MM.1S (cell line): ENCODE measurements at regions not wholly inside any gene's neighbourhood (a gene's known extent, or its start where the extent isn't known, plus 50 kb on each side); places are given as distances from the start of the nearest gene placed in this dataset.

ENCODE experiments used
- DNase-seq: peaks from one replicate; pipeline ENCODE4 v3.0.0-alpha.2; 2015
- H2AFZ ChIP-seq: fragments of 300-600 bp; sonication (generic); 2 replicates; pipeline ENCODE4 v1.6.0; 2016; ENCODE audit warnings: antibody characterized with exemption, low read length
- H3F3A ChIP-seq: fragments of 300-600 bp; sonication (generic); 2 replicates; pipeline ENCODE4 v1.6.1; 2016; ENCODE audit warnings: mild to moderate bottlenecking, antibody characterized with exemption, low read length, moderate library complexity, mixed read lengths; ENCODE audit not compliant: insufficient read depth
- H3K27ac ChIP-seq: fragments of 300-600 bp; sonication (generic); 2 replicates; pipeline ENCODE4 v1.5.1; 2016; ENCODE audit warnings: mild to moderate bottlenecking, low read length
- H3K27me3 ChIP-seq: fragments of 300-600 bp; sonication (generic); replicated peaks from 2 replicates; pipeline ENCODE4 v1.6.0; 2016; ENCODE audit warnings: low read length; ENCODE audit not compliant: insufficient read depth
- H3K36me3 ChIP-seq: fragments of 300-600 bp; sonication (generic); replicated peaks from 2 replicates; pipeline ENCODE4 v1.6.1; 2016; ENCODE audit warnings: mild to moderate bottlenecking, low read length, mixed read lengths; ENCODE audit not compliant: insufficient read depth
- H3K4me1 ChIP-seq: fragments of 300-600 bp; sonication (generic); 2 replicates; pipeline ENCODE4 v1.6.1; 2016; ENCODE audit warnings: low read length, mixed read lengths
- H3K4me2 ChIP-seq: fragments of 300-600 bp; sonication (generic); 2 replicates; pipeline ENCODE4 v1.6.0; 2016; ENCODE audit warnings: low read depth, low read length
- H3K4me3 ChIP-seq: fragments of 300-600 bp; sonication (generic); 2 replicates; pipeline ENCODE4 v1.5.1; 2016; ENCODE audit warnings: low read length, mixed read lengths
- H3K79me2 ChIP-seq: fragments of 300-600 bp; sonication (generic); 2 replicates; pipeline ENCODE4 v1.6.1; 2016; ENCODE audit warnings: mixed run types, low read length, mixed read lengths
- H3K9ac ChIP-seq: fragments of 300-600 bp; sonication (generic); 2 replicates; pipeline ENCODE4 v1.6.1; 2016; ENCODE audit warnings: low read length, mixed read lengths
- H3K9me2 ChIP-seq: fragments of 300-600 bp; sonication (generic); replicated peaks from 2 replicates; pipeline ENCODE4 v1.6.1; 2016; ENCODE audit warnings: mild to moderate bottlenecking, low read length, mixed read lengths; ENCODE audit not compliant: insufficient read depth
- H3K9me3 ChIP-seq: fragments of 300-600 bp; sonication (generic); replicated peaks from 2 replicates; pipeline ENCODE4 v1.6.1; 2016; ENCODE audit warnings: mild to moderate bottlenecking, low read length, mixed read lengths; ENCODE audit not compliant: insufficient read depth
- H4K20me1 ChIP-seq: fragments of 300-600 bp; sonication (generic); 2 replicates; pipeline ENCODE4 v1.6.1; 2016; ENCODE audit warnings: mild to moderate bottlenecking, low read length, moderate library complexity, mixed read lengths; ENCODE audit not compliant: insufficient read depth
- CTCF ChIP-seq: fragments of 300-600 bp; sonication (generic); IDR thresholded peaks from 2 replicates; pipeline ENCODE4 v1.5.1; 2016; ENCODE audit warnings: antibody characterized with exemption, low read length, mixed read lengths
- EZH2 ChIP-seq: fragments of 300-600 bp; sonication (generic); optimal IDR thresholded peaks from 2 replicates; pipeline ENCODE3; 2017; ENCODE audit warnings: low read depth, mild to moderate bottlenecking, antibody characterized with exemption, low read length, mixed read lengths
- EZH2phosphoT487 ChIP-seq: fragments of 300-600 bp; sonication (generic); IDR thresholded peaks from 2 replicates; pipeline ENCODE4 v1.6.1; 2018; ENCODE audit warnings: antibody characterized with exemption, low read length

GRCh38 chr7:23918856-23919255, 208.8 kb downstream of the STK31 start:
- Histone ChIP-seq H3K4me2 (no peak overlapping the region), H4K20me1 (no peaks in the 10 kb centered on the region), H3K36me3 (no peaks in the 10 kb centered on the region), H3K4me3 (no peak overlapping the region), H3K4me1 (no peaks in the 10 kb centered on the region), H3K27me3 (no peaks in the 10 kb centered on the region), H3K9ac (no peak overlapping the region), H3K79me2 (no peaks in the 10 kb centered on the region), H3F3A (no peaks in the 10 kb centered on the region), H3K9me3 (no peaks in the 10 kb centered on the region), H3K9me2 (no peaks in the 10 kb centered on the region), H3K27ac (no peak overlapping the region), H2AFZ (no peak overlapping the region)
- TF ChIP-seq CTCF = no peak
- no peak for DNase-seq

- no peak for TF ChIP-seq EZH2phosphoT487
- TF ChIP-seq EZH2 = no peak
- no peaks in the 10 kb centered on the region for H3K9me2 ChIP-seq
- no peak overlapping the region for H2AFZ ChIP-seq
- no peaks in the 10 kb centered on the region for H3K4me1 ChIP-seq
- H3K27ac ChIP-seq = no peak overlapping the region
- DNase-seq = no peak
- H3K27me3 ChIP-seq = no peaks in the 10 kb centered on the region
- no peaks in the 10 kb centered on the region for H3K79me2 ChIP-seq
- no peak overlapping the region for H3K9ac ChIP-seq
- H4K20me1 ChIP-seq = no peaks in the 10 kb centered on the region
- H3F3A ChIP-seq = no peaks in the 10 kb centered on the region
- H3K36me3 ChIP-seq = no peaks in the 10 kb centered on the region
- H3K4me2 ChIP-seq = no peak overlapping the region
- H3K4me3 ChIP-seq = no peak overlapping the region
- H3K9me3 ChIP-seq = no peaks in the 10 kb centered on the region
Observed at GRCh38 chr7:23925088-23925487, 215.1 kb downstream of the STK31 start.

- Histone ChIP-seq H3K4me2 (no peak overlapping the region), H3K9ac (no peak overlapping the region), H2AFZ (no peak overlapping the region), H3K36me3 (no peaks in the 10 kb centered on the region), H3K79me2 (no peaks in the 10 kb centered on the region), H3K9me2 (no peaks in the 10 kb centered on the region), H4K20me1 (no peaks in the 10 kb centered on the region), H3F3A (no peaks in the 10 kb centered on the region), H3K9me3 (no peaks in the 10 kb centered on the region), H3K27ac (no peak overlapping the region), H3K4me1 (no peaks in the 10 kb centered on the region), H3K27me3 (no peaks in the 10 kb centered on the region), H3K4me3 (no peak overlapping the region)
- TF ChIP-seq EZH2phosphoT487 (no peak), CTCF (no peak), EZH2 (no peak)
- DNase-seq = no peak
Observed at GRCh38 chr7:23927709-23928417, 217.8 kb downstream of the STK31 start.

- no peak for DNase-seq
- H3K9me3 ChIP-seq = no peaks in the 10 kb centered on the region
- H3K9me2 ChIP-seq = no peaks in the 10 kb centered on the region
- no peak overlapping the region for H3K9ac ChIP-seq
- H3K36me3 ChIP-seq = no peaks in the 10 kb centered on the region
- no peaks in the 10 kb centered on the region for H3K27me3 ChIP-seq
- H4K20me1 ChIP-seq = no peaks in the 10 kb centered on the region
- H3K27ac ChIP-seq = no peak overlapping the region
- H3K4me3 ChIP-seq = no peak overlapping the region
- TF ChIP-seq EZH2phosphoT487 (no peak), CTCF (no peak), EZH2 (no peak)
- H3F3A ChIP-seq = no peaks in the 10 kb centered on the region
- H3K79me2 ChIP-seq = no peaks in the 10 kb centered on the region
- no peak overlapping the region for H2AFZ ChIP-seq
- no peak overlapping the region for H3K4me2 ChIP-seq
- H3K4me1 ChIP-seq = no peaks in the 10 kb centered on the region
Observed at GRCh38 chr7:23928418-23928775, 218.4 kb downstream of the STK31 start.
